Bronchial epithelial cell (primary cell): ENCODE measurements at regions not wholly inside any gene's neighbourhood (a gene's known extent, or its start where the extent isn't known, plus 50 kb on each side); places are given as distances from the start of the nearest gene placed in this dataset.
A peak's percentile ranks its signal among the peaks of the same experiment; 100 is the strongest.

Source experiments
- DNase-seq: peaks from one replicate; pipeline ENCODE4 v3.0.0-alpha.2; 2010; ENCODE audit warnings: low read depth
- FAIRE-seq: peaks from 2 replicates; lab custom pipeline; 2011; peaks lifted over from hg19 to GRCh38; lab: Jason Lieb, UNC
- H3K27me3 ChIP-seq: 2 replicates; pipeline ENCODE4 v1.5.1; 2011; ENCODE audit warnings: low read length; ENCODE audit not compliant: control insufficient read depth, insufficient read depth
- H3K36me3 ChIP-seq: 2 replicates; pipeline ENCODE4 v1.5.1; 2011; ENCODE audit warnings: low read length; ENCODE audit not compliant: control insufficient read depth, insufficient read depth
- H3K4me3 ChIP-seq: 2 replicates; pipeline ENCODE4 v1.5.1; 2011; ENCODE audit warnings: mild to moderate bottlenecking, low read depth, low read length, control low read depth
- TF ChIP-seq, protein P1 (sequence below): IDR thresholded peaks from 2 replicates; pipeline ENCODE4 v1.5.1; 2011; ENCODE audit warnings: mild to moderate bottlenecking, moderate library complexity, low read length, control low read depth, inconsistent platforms; ENCODE audit not compliant: insufficient read depth, severe bottlenecking

DNA sequence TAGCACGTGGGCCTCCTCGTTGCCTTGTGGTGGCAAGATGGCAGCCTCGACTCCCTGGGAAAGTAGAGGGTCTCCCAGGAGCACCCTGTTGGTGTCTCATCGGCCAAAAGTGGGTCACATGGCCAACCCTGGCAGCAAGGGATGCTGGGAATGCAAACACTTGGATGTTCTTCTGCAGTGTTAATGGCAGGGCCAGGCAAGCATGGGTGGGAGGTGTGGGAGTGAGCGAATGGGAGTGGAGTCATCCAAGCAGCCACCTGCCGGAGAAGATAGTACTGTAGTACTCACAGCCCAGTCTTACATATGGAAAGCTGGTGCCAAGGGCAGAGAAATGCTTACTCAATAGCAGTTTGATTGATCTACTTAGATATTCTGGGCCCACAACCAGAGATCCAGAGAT is 122.2 kb downstream of the INHBB start:
- no peaks in the 10 kb centered on the region for H3K27me3 ChIP-seq

DNA sequence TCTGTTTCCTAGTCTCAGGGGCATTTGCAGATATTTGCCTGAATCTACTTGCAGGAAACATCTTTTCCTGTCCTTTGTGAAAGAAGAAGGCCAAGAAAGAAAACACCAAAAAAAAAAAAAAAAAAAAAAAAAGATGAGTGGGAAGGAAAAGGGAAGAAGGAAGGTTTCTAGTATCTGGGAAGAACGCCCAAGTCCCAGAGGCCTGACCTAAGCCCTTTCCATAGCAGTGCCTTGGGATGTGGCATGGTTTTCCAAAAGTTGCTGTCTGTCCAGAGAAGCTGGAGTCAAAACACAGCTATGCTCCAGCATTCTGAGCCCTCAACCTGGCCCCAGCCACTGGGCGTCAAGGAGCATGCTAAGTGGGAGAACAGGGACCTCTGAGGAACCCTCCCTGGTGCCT is 123.5 kb downstream of the INHBB start:
- TF ChIP-seq, protein P1, sequence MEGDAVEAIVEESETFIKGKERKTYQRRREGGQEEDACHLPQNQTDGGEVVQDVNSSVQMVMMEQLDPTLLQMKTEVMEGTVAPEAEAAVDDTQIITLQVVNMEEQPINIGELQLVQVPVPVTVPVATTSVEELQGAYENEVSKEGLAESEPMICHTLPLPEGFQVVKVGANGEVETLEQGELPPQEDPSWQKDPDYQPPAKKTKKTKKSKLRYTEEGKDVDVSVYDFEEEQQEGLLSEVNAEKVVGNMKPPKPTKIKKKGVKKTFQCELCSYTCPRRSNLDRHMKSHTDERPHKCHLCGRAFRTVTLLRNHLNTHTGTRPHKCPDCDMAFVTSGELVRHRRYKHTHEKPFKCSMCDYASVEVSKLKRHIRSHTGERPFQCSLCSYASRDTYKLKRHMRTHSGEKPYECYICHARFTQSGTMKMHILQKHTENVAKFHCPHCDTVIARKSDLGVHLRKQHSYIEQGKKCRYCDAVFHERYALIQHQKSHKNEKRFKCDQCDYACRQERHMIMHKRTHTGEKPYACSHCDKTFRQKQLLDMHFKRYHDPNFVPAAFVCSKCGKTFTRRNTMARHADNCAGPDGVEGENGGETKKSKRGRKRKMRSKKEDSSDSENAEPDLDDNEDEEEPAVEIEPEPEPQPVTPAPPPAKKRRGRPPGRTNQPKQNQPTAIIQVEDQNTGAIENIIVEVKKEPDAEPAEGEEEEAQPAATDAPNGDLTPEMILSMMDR, result no peak
- DNase-seq (no peak), FAIRE-seq (no peak)

More for the DNA sequence above, 122.2 kb downstream of the INHBB start:
- FAIRE-seq (peak; percentile 32), DNase-seq (no peak)
- TF ChIP-seq, protein P1, result no peak
- H3K36me3 ChIP-seq, result no peaks in the 10 kb centered on the region
- no peak overlapping the region for H3K4me3 ChIP-seq

DNA sequence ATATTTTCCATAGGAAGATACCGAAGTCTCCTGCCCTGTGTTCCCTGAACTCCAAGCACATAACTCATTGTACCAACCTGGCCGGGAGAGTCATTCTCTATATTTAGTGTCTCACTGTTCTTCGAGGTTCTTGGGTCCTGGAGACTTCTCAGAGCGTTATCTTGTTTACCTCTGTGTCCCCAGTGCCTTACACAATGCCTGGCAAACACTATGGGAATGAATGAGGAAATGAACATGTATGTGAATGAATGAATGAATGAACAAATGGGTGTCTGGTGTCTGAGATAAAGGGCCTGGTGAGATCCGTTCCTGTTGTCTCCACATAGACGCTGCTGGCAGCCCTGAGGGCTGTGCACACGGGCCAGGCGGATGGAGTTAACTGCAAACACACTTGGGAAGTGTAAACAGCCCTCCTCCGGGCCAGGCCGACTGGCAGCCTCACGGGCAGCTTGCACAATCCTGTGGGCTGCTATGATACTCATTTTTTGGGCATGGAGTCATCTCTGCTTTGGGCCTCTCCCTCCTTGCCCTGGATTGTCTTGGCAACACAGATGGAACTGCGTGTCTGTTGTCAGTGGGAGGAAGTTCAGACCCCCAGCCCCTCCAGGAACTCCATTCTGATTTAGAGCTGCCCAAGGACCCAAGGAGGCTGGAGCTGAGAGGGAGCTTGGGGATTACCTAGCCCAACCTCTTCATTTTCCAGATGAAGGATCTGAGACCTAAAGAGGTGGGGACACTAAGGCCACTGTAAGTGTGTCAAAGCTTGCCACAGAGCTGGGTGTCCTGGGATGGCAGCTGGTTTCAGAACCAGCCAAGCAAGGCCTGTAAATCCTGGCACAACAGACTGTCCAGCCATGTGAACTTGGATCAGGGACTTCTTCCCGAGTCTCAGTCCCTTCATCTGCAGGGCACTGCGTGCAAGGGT is 124.4 kb downstream of the INHBB start:
- no peak overlapping the region for H3K4me3 ChIP-seq
- no peaks in the 10 kb centered on the region for H3K27me3 ChIP-seq
- TF ChIP-seq, protein P1, result no peak
- FAIRE-seq, result no peak
- H3K36me3 ChIP-seq, result no peaks in the 10 kb centered on the region
- DNase-seq, result peak; percentile 89

More for the DNA sequence above, 123.5 kb downstream of the INHBB start:
- Histone ChIP-seq H3K36me3 (no peaks in the 10 kb centered on the region), H3K4me3 (no peak overlapping the region), H3K27me3 (no peaks in the 10 kb centered on the region)

DNA sequence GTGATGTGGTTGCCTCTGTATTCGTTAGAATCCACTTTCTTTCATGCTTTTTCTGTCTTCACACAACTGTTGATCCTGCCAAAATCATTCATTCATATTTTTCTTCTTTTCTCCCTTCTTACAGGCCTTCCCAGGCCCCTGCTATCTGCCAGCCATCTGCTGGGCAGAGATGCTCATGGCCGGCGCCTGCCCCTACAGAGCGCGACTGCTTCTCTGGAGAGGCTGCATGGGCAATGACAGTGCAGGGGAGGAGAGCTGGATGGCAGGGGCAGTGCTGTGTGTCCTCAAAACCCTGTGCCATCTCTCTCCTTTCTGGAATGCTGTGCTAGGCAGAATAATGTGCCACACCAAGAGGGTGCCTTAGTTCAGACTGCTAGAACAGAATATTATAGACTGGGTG is 125.2 kb downstream of the INHBB start:
- DNase-seq, result no peak
- TF ChIP-seq, protein P1, result no peak
- Histone ChIP-seq H3K36me3 (no peaks in the 10 kb centered on the region), H3K27me3 (no peaks in the 10 kb centered on the region), H3K4me3 (no peak overlapping the region)
- FAIRE-seq, result no peak

DNA sequence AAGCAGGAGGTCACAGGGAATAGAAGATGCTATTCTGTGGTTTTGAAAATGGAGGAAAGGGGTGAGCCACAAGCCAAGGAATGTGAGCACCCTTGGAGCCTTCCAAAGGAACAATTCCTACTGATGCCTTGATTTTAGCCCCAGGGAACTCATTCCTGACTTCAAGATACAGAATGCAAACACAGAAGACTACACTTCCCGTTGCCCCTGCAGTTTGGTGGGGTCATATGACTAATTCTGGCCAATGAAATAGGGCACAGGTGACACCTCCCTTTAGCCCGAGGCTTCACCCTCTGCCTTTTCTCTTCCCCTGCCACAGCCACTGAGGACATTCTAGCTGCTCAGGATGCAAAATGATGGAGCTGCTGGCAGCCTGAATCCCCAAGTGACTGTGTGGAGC is 126.1 kb downstream of the INHBB start:
- no peaks in the 10 kb centered on the region for H3K27me3 ChIP-seq
- no peaks in the 10 kb centered on the region for H3K36me3 ChIP-seq
- no peak overlapping the region for H3K4me3 ChIP-seq
- TF ChIP-seq, protein P1, result no peak
- DNase-seq (no peak), FAIRE-seq (no peak)
